ENCODE measurements at regions not wholly inside any gene's neighbourhood (a gene's known extent, or its start where the extent isn't known, plus 50 kb on each side); places are given as distances from the start of the nearest gene placed in this dataset.

GRCh38 chr6:14453712-14454472 lies 336.3 kb downstream of the CD83 start:
- no peak for DNase-seq

GRCh38 chr6:14454473-14454775 lies 336.9 kb downstream of the CD83 start:
- no peak for DNase-seq

GRCh38 chr6:14455427-14455826 lies 337.9 kb downstream of the CD83 start:
- DNase-seq: no peak

DNA sequence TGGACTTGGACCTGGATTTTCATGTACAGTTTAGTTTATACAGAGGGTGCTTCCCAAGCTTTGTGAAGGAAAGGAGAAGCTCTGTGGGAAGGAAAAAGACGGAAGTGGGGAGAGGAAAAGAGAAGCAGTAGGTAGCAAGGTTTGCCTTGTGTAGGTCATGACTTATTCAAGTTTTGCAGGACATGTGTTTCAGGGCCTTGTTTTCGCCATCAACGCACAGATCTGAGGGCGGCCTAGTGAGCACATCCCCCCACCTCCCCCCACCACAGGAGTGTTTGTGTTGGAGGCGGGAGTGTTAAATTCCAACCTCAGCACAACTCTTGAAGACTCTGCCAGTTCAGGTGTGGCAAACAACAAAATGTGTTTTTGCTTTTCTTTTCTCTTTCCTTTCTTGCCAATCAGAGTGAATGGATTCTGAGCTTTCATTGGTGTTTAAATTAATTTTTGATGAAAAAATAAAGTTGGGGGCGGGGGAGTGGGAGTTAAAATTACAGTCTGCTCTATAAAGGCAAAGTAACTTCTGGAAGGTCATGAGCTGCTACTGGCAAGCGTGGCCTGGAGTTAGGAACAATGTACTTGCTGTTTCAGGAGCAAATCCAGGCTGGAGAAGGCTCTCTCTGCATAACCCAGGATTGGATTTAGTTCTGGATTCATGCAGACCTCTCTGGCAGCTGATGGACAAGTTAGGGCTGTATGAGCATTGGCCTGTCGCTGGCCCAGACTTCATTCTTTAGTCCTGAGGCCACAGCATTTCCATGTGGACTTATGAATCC lies 338.5 kb downstream of the CD83 start:
- DNase-seq: no peak

GRCh38 chr6:14456941-14457340 lies 339.4 kb downstream of the CD83 start:
- DNase-seq: no peak

DNA sequence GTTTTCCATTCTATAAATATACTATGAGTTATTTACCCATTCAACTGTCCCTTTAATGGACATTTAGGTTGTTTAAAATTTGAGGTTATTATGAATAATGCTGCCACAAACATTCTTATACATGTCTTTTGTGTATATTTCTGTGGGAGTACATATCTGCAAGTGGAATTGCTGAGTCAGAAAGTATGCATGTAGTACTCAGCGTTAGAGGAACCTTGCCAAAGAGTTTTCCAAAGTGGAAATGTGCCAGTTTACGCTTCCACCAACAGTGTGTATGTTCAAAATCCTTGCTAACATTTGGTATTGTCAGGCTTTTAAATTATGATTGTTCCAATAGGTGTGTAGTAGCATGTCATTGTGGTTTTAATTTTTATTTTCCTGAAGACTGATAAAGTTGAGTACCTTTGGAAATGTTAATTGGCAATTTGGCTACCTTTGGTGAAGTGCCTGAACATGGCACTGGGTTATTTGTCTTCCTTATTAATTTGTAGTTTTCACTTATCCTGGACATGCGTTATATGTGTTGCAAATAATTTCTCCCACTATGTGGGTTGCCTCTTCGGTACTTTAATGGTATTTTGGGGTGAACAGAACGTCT lies 341.2 kb downstream of the CD83 start:
- DNase-seq: no peak

DNA sequence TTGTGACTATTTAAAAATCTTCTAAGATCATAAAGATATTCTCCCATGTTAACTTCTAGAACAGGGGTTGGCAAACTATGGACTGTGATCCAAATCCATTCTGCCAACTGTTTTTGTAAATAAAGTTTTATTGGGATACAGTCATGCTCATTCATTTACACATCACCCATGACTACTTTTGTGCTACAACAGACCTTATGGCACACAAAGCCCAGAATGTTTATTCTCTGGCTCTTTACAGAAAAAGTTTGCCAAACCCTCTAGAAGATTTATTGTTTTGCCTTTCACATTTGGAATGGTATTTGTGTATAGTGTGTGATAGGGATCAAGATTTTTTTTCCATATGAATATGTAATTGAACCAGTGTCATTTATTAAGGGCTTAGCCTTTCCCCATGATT lies 341.7 kb downstream of the CD83 start:
- no peak for DNase-seq

DNA sequence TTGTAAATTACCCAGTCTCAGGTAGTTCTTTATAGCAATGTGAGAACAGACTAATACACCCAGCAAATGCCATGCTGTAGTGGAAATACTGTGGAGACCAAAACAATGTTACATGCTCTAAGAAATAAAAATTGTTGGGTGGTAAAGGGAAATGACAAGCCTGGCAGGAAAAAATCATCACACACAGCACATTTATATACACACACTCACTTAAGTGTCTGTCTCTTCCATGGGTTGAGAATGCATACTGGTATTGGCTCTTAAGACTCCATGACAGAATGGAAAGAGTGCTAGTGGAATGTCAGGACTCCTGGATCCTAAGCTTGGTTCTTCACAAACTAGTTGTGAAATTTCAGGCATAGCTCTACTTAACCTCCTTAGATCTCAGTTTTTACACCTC lies 343.0 kb downstream of the CD83 start:
- no peak for DNase-seq

GRCh38 chr6:14462135-14462534 lies 344.6 kb downstream of the CD83 start:
- DNase-seq: no peak

DNA sequence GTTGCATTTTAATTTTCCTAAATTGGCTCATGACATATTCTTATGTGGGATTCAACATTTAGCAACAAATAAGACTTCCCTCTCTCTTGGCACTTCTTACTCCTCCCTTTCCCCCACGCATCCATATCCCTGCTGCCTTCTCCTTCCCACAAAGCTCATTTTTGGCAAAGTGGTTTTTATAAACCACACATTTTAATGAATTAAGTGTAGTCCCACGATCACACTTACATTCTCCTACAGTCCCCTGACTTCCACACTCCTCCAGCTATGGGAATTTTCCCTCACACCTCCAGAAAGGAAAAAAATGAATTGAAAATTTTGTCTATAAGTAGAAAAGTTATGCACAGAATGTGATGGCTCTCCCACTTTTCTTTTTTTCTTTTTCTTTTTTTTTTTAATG lies 345.0 kb downstream of the CD83 start:
- DNase-seq: peak in 1 of 56 donors; percentile 16

DNA sequence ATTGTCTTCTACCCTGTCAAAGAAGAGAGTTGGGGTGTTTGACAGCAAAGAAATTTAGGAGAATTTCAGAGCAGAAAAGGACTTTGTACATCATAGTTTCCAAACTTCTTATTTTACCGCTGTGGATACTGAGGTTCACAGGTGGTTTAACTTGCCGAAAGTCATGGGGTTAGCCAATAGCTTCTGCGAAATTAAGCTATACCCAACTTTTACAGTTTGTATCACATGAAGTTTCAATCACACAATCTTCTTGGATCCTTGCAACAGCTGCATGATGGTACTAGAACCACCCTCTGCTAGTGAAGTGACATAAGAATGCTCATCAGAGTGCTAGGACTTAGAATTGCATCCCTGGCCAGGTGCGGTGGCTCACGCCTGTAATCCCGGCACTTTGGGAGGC lies 345.5 kb downstream of the CD83 start:
- no peak for DNase-seq

- DNase-seq: peak in 1 of 56 donors; percentile 20
Observed at GRCh38 chr6:14464055-14464454, 346.5 kb downstream of the CD83 start.

DNA sequence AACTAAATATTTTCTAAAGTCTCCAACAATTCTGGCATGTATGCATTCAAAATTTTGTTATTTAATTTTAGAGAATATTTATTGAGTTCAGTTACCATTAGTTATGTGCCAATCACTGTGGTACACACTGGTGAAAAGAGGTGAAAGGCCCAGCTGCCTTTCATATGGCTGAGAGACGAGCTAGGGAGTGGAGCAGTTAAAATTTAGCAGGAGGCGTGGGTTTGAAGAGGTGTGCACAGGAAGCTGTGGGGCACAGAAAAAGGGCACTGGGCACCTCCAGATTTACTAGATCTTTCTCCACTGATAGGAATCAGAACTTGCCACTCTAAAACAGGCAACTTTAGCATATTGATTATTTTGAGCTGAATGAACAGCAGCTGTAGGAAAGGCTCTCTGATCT lies 347.1 kb downstream of the CD83 start:
- DNase-seq: no peak

DNA sequence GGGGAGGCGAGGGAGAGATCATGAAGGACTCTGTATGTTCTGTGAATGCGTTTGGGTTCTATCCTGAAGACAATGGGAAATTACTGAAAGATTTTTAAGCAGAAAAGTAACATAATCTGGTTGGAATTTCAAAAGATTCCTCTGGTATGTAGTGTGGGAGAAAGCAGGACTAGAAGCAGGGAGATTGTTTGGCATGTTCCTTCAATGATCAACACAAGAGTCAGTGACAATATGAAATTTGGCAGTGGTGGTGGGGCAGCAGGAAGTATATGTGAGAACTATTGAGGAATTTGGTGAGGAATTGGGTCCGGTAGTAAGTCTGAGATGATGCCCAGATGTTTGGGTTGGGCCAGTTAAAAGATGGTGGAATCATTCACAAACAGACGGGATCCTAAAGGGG lies 348.7 kb downstream of the CD83 start:
- DNase-seq: no peak

- no peak for DNase-seq
Observed at GRCh38 chr6:14467591-14467990, 350.0 kb downstream of the CD83 start.

GRCh38 chr6:14468647-14469321 lies 351.2 kb downstream of the CD83 start:
- no peak for DNase-seq

- no peak for DNase-seq
Observed at GRCh38 chr6:14470101-14470500, 352.5 kb downstream of the CD83 start.

DNA sequence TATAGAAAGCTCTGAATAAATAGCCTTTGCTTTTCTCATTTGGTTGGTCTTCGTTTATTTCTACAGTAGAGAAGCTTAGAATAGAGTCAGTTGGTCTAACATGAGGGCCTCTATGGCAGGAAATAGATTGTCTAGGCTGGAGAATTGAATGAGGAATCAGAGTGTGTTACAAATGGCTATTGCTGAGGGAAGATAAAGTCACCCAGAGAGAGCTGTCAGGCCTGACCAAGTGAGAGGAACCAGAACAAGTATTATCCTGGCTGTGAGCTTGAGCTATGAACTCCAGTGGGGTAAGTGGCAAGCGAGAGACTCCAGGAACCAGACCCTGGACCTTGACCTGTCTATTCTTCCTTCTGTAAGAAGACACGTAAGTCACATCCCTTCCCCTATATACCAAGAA lies 353.1 kb downstream of the CD83 start:
- DNase-seq: no peak

DNA sequence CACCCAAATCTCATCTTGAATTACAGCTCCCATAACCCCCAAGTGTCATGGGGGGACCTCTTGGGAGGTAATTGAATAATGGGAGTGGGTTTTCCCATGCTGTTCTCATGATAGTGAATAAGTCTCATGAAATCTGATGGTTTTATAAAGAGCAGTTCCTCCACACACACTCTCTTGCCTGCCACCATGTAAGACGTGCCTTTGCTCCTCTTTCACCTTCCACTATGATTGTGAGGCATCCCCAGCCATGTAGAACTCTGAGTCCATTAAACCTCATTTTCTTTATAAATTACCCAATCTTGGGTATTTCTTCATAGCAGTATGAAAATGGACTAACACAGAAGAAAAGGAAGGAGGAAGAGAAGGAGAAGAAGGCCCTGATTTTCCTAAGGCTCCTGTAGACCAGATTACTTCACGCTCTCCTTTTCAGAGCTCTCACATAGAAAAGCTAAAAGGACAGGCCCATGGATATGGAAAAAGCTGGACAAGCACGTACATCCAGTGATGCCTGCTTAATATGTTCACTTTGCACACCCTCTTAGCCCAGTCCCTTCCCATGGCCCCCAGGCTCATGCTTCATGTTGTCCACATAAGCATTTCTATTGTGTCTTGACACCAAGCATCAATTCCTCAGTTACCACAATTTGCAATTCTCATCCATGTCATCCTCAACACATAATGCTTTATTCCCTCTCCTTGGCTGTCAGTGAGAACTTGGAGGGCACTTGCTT lies 354.8 kb downstream of the CD83 start:
- no peak for DNase-seq

DNA sequence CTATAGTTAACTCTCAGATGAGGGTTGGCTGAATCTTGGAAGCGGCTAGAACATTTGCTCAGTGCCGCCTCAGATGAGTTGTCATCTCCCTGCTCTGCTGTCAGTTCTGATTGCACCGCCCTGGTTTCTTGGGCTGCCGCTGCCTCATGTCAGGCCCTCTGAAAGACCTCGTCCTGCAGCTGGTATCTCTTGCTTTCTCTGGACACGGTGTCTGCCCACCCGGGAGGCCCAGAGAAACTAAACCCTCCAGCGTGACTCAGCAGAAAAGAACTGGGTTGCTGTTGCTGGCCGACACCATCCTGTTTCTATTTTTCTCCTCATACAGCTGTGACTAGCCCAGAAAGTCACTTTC lies 355.4 kb downstream of the CD83 start:
- no peak for DNase-seq

- no peak for DNase-seq
Observed at GRCh38 chr6:14474816-14475215, 357.2 kb downstream of the CD83 start.

- no peak for DNase-seq
Observed at GRCh38 chr6:14475306-14475705, 357.7 kb downstream of the CD83 start.

Measured in amygdala (tissue), 56 donors.